ACC112 (cell line): ENCODE measurements at regions not wholly inside any gene's neighbourhood (a gene's known extent, or its start where the extent isn't known, plus 50 kb on each side); places are given as distances from the start of the nearest gene placed in this dataset.

Experiments
- H2AFZ ChIP-seq: fragments of 200-600 bp; sonication (generic); one replicate; pipeline ENCODE4 v1.6.0; 2017; ENCODE audit warnings: antibody characterized with exemption, low read length; ENCODE audit not compliant: unreplicated experiment
- H3K27ac ChIP-seq: fragments of 200-600 bp; sonication (generic); 2 replicates; pipeline ENCODE4 v1.5.1; 2014; ENCODE audit warnings: low read depth, mild to moderate bottlenecking, antibody characterized with exemption, low read length, moderate library complexity
- H3K27me3 ChIP-seq: fragments of 200-600 bp; sonication (generic); 2 replicates; pipeline ENCODE4 v1.6.1; 2014; ENCODE audit warnings: mild to moderate bottlenecking, antibody characterized with exemption, low read length, moderate library complexity, mixed read lengths; ENCODE audit not compliant: insufficient read depth
- H3K36me3 ChIP-seq: fragments of 200-600 bp; sonication (generic); 2 replicates; pipeline ENCODE4 v1.6.1; 2016; ENCODE audit warnings: mild to moderate bottlenecking, antibody characterized with exemption, low read length, moderate library complexity, mixed read lengths; ENCODE audit not compliant: insufficient read depth
- H3K4me1 ChIP-seq: fragments of 200-600 bp; sonication (generic); one replicate; pipeline ENCODE4 v1.6.1; 2016; ENCODE audit warnings: low read length, mixed read lengths; ENCODE audit not compliant: insufficient read depth, unreplicated experiment, control insufficient read depth
- H3K4me3 ChIP-seq: fragments of 200-600 bp; sonication (generic); 2 replicates; pipeline ENCODE4 v1.5.1; 2014; ENCODE audit warnings: mild to moderate bottlenecking, low read depth, low read length
- H3K79me2 ChIP-seq: fragments of 200-600 bp; sonication (generic); one replicate; pipeline ENCODE4 v1.6.0; 2016; ENCODE audit warnings: low read length; ENCODE audit not compliant: control insufficient read depth, unreplicated experiment, insufficient read depth

GRCh38 chr2:222797261-222797660 is 63.6 kb upstream of the ACSL3 start:
- Histone ChIP-seq H3K4me3 (no peak overlapping the region), H2AFZ (no peak overlapping the region), H3K27ac (no peak overlapping the region), H3K36me3 (no peaks in the 10 kb centered on the region), H3K79me2 (no peaks in the 10 kb centered on the region), H3K27me3 (no peaks in the 10 kb centered on the region), H3K4me1 (peaks cover 4% of the 10 kb centered on the region)

GRCh38 chr2:222797871-222798270 is 63.0 kb upstream of the ACSL3 start:
- Histone ChIP-seq H3K79me2 (no peaks in the 10 kb centered on the region), H3K4me1 (no peaks in the 10 kb centered on the region), H3K4me3 (no peak overlapping the region), H2AFZ (no peak overlapping the region), H3K27me3 (no peaks in the 10 kb centered on the region), H3K36me3 (no peaks in the 10 kb centered on the region), H3K27ac (no peak overlapping the region)

- Histone ChIP-seq H3K36me3 (no peaks in the 10 kb centered on the region), H3K79me2 (no peaks in the 10 kb centered on the region), H2AFZ (no peak overlapping the region), H3K27ac (no peak overlapping the region), H3K4me1 (no peaks in the 10 kb centered on the region), H3K4me3 (no peak overlapping the region), H3K27me3 (no peaks in the 10 kb centered on the region)
Observed at GRCh38 chr2:222798528-222798927, 62.3 kb upstream of the ACSL3 start.

- H3K27me3 ChIP-seq, result no peaks in the 10 kb centered on the region
- H3K4me3 ChIP-seq, result no peak overlapping the region
- no peak overlapping the region for H2AFZ ChIP-seq
- no peaks in the 10 kb centered on the region for H3K36me3 ChIP-seq
- H3K27ac ChIP-seq, result no peak overlapping the region
- H3K79me2 ChIP-seq, result no peaks in the 10 kb centered on the region
- H3K4me1 ChIP-seq, result no peaks in the 10 kb centered on the region
Observed at GRCh38 chr2:222799262-222799918, 61.4 kb upstream of the ACSL3 start.

GRCh38 chr2:222802514-222803196 is 58.2 kb upstream of the ACSL3 start:
- no peaks in the 10 kb centered on the region for H3K36me3 ChIP-seq
- H2AFZ ChIP-seq, result no peak overlapping the region
- no peaks in the 10 kb centered on the region for H3K79me2 ChIP-seq
- H3K27me3 ChIP-seq, result no peaks in the 10 kb centered on the region
- no peak overlapping the region for H3K4me3 ChIP-seq
- H3K27ac ChIP-seq, result no peak overlapping the region
- no peaks in the 10 kb centered on the region for H3K4me1 ChIP-seq

- H3K27me3 ChIP-seq, result no peaks in the 10 kb centered on the region
- no peaks in the 10 kb centered on the region for H3K36me3 ChIP-seq
- no peaks in the 10 kb centered on the region for H3K4me1 ChIP-seq
- no peaks in the 10 kb centered on the region for H3K79me2 ChIP-seq
- H3K27ac ChIP-seq, result no peak overlapping the region
- no peak overlapping the region for H3K4me3 ChIP-seq
- no peak overlapping the region for H2AFZ ChIP-seq
Observed at GRCh38 chr2:222804351-222804750, 56.5 kb upstream of the ACSL3 start.

GRCh38 chr2:222805591-222806304 is 55.1 kb upstream of the ACSL3 start:
- Histone ChIP-seq H3K4me3 (no peak overlapping the region), H3K36me3 (no peaks in the 10 kb centered on the region), H3K27ac (no peak overlapping the region), H2AFZ (no peak overlapping the region), H3K4me1 (no peaks in the 10 kb centered on the region), H3K27me3 (no peaks in the 10 kb centered on the region), H3K79me2 (no peaks in the 10 kb centered on the region)

- H3K36me3 ChIP-seq, result no peaks in the 10 kb centered on the region
- H3K4me1 ChIP-seq, result no peaks in the 10 kb centered on the region
- H2AFZ ChIP-seq, result no peak overlapping the region
- no peak overlapping the region for H3K4me3 ChIP-seq
- H3K79me2 ChIP-seq, result no peaks in the 10 kb centered on the region
- no peaks in the 10 kb centered on the region for H3K27me3 ChIP-seq
- H3K27ac ChIP-seq, result no peak overlapping the region
Observed at GRCh38 chr2:222806526-222807137, 54.2 kb upstream of the ACSL3 start.

GRCh38 chr2:222807431-222807830 is 53.4 kb upstream of the ACSL3 start:
- Histone ChIP-seq H3K27ac (no peak overlapping the region), H3K4me3 (no peak overlapping the region), H3K36me3 (no peaks in the 10 kb centered on the region), H3K27me3 (no peaks in the 10 kb centered on the region), H2AFZ (no peak overlapping the region), H3K79me2 (no peaks in the 10 kb centered on the region), H3K4me1 (no peaks in the 10 kb centered on the region)

GRCh38 chr2:222809582-222809981 is 51.3 kb upstream of the ACSL3 start:
- Histone ChIP-seq H3K79me2 (no peaks in the 10 kb centered on the region), H2AFZ (no peak overlapping the region), H3K4me3 (no peak overlapping the region), H3K27me3 (no peaks in the 10 kb centered on the region), H3K4me1 (peaks cover 6% of the 10 kb centered on the region), H3K27ac (no peak overlapping the region), H3K36me3 (no peaks in the 10 kb centered on the region)
